Raji (cell line): ENCODE measurements at regions not wholly inside any gene's neighbourhood (a gene's known extent, or its start where the extent isn't known, plus 50 kb on each side); places are given as distances from the start of the nearest gene placed in this dataset.

Experiments
- POLR2A ChIP-seq: IDR thresholded peaks from 2 replicates; pipeline ENCODE4 v1.6.1; 2011; ENCODE audit warnings: low read depth, low read length, control low read depth; ENCODE audit not compliant: insufficient read depth

GRCh38 chr1:4603295-4604110, 50.9 kb upstream of the AJAP1 start:
- TF ChIP-seq POLR2A = no peak
